Stimulated activated CD8-positive, alpha-beta memory T cell treated with anti-CD3 and anti-CD28 coated beads, Interleukin-4, amount 100 ng/mL, for 4 hours (primary cell): ENCODE measurements at regions not wholly inside any gene's neighbourhood (a gene's known extent, or its start where the extent isn't known, plus 50 kb on each side); places are given as distances from the start of the nearest gene placed in this dataset.
"Not testable (repeated sequence)": the region's sequence is repeated elsewhere in the genome, so short reads cannot be mapped to it uniquely, and the experiment has no call there.

Experiments
- DNase-seq, 2 donors: peaks; one replicate each; pipeline ENCODE4 v3.0.0-alpha.2; 2020; ENCODE audit warnings: low read depth in 2 of 2, low spot score in 1 of 2

GRCh38 chr1:149354579-149354978 is 120.3 kb upstream of the NBPF19 start:
- not testable (repeated sequence) for DNase-seq

- DNase-seq = not testable (repeated sequence)
Measured at GRCh38 chr1:149355748-149356147, 119.1 kb upstream of the NBPF19 start.

GRCh38 chr1:149356152-149356551 is 118.7 kb upstream of the NBPF19 start:
- not testable (repeated sequence) for DNase-seq

GRCh38 chr1:149360351-149360750 is 114.5 kb upstream of the NBPF19 start:
- DNase-seq = not testable (repeated sequence)

GRCh38 chr1:149361310-149361709 is 113.5 kb upstream of the NBPF19 start:
- DNase-seq = not testable (repeated sequence)

- not testable (repeated sequence) for DNase-seq
Measured at GRCh38 chr1:149364188-149364981, 110.5 kb upstream of the NBPF19 start.

- not testable (repeated sequence) for DNase-seq
Measured at GRCh38 chr1:149366402-149366801, 108.4 kb upstream of the NBPF19 start.

GRCh38 chr1:149367472-149368044 is 107.3 kb upstream of the NBPF19 start:
- DNase-seq = not testable (repeated sequence)

GRCh38 chr1:149368337-149368736 is 106.5 kb upstream of the NBPF19 start:
- not testable (repeated sequence) for DNase-seq

GRCh38 chr1:149369081-149369480 is 105.8 kb upstream of the NBPF19 start:
- not testable (repeated sequence) for DNase-seq

- DNase-seq = not testable (repeated sequence)
Measured at GRCh38 chr1:149371955-149372354, 102.9 kb upstream of the NBPF19 start.

- DNase-seq = not testable (repeated sequence)
Measured at GRCh38 chr1:149378462-149378861, 96.4 kb upstream of the NBPF19 start.

- peak; percentile 16 to 17 for DNase-seq
Measured at GRCh38 chr1:149390173-149390926, 84.5 kb upstream of the NBPF19 start.

- DNase-seq = not testable (repeated sequence)
Measured at GRCh38 chr1:149390931-149391330, 83.9 kb upstream of the NBPF19 start.

GRCh38 chr1:149395802-149396201 is 79.0 kb upstream of the NBPF19 start:
- DNase-seq = peak; percentile 8 to 10

GRCh38 chr1:149398527-149398926 is 76.3 kb upstream of the NBPF19 start:
- not testable (repeated sequence) for DNase-seq

GRCh38 chr1:149408404-149408803 is 66.4 kb upstream of the NBPF19 start:
- not testable (repeated sequence) for DNase-seq

GRCh38 chr1:149415373-149415772 is 59.5 kb upstream of the NBPF19 start:
- not testable (repeated sequence) for DNase-seq

- DNase-seq = not testable (repeated sequence)
Measured at GRCh38 chr1:149418782-149419181, 56.1 kb upstream of the NBPF19 start.

GRCh38 chr1:149423122-149423521 is 51.7 kb upstream of the NBPF19 start:
- DNase-seq = not testable (repeated sequence)
